G401 (cell line): ENCODE measurements at regions not wholly inside any gene's neighbourhood (a gene's known extent, or its start where the extent isn't known, plus 50 kb on each side); places are given as distances from the start of the nearest gene placed in this dataset.
"Not testable (repeated sequence)": the region's sequence is repeated elsewhere in the genome, so short reads cannot be mapped to it uniquely, and the experiment has no call there.

Experiments
- DNase-seq: peaks from one replicate; pipeline ENCODE4 v3.0.0-alpha.2; 2015; ENCODE audit warnings: low spot score
- in situ Hi-C: cut with HindIII; loops from 2 replicates; pipeline ENCODE4 v1.10.0; 2016; ENCODE audit warnings: low sequenced_read_pairs, mixed read lengths

GRCh38 chr1:76687307-76688175, 179.7 kb upstream of the ST6GALNAC5 start:
- in situ Hi-C loops: no loop called here
- no peak for DNase-seq

GRCh38 chr1:76690766-76691165, 176.5 kb upstream of the ST6GALNAC5 start:
- in situ Hi-C loops: no loop called here
- no peak for DNase-seq

GRCh38 chr1:76695535-76695934, 171.7 kb upstream of the ST6GALNAC5 start:
- no peak for DNase-seq
- in situ Hi-C loops: no loop called here

DNA sequence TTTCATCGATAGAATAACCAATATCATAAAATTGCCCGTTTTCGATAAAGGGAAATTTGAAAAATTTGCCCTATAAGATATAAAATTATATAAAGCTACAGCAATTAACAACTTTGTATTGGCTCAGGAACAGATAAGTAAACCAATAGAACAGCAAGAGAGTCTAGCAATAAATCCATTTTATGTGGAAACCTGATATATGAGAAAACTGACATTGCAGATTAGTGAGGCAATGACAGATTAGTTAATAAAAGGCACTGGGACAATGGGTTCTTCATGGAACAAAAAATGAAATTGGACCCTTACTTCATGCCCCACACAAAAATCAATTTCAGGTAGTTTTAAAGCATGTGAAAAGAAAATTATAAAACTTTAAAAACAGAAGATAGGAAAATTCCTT, 169.9 kb upstream of the ST6GALNAC5 start:
- no peak for DNase-seq
- in situ Hi-C loops: no loop called here

GRCh38 chr1:76699646-76700045, 167.6 kb upstream of the ST6GALNAC5 start:
- DNase-seq, in situ Hi-C loops: not testable (repeated sequence)

DNA sequence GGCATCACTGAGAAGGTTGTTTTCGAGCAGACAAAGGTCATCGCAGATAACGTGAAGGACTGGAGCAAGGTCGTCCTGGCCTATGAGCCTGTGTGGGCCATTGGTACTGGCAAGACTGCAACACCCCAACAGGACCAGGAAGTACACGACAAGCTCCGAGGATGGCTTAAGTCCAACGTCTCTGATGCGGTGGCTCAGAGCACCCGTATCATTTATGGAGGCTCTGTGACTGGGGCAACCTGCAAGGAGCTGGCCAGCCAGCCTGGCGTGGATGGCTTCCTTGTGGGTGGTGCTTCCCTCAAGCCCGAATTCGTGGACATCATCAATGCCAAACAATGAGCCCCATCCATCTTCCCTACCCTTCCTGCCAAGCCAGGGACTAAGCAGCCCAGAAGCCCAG, 167.1 kb upstream of the ST6GALNAC5 start:
- in situ Hi-C loops, DNase-seq: not testable (repeated sequence)

GRCh38 chr1:76705560-76705959, 161.7 kb upstream of the ST6GALNAC5 start:
- no peak for DNase-seq
- in situ Hi-C loops: no loop called here

DNA sequence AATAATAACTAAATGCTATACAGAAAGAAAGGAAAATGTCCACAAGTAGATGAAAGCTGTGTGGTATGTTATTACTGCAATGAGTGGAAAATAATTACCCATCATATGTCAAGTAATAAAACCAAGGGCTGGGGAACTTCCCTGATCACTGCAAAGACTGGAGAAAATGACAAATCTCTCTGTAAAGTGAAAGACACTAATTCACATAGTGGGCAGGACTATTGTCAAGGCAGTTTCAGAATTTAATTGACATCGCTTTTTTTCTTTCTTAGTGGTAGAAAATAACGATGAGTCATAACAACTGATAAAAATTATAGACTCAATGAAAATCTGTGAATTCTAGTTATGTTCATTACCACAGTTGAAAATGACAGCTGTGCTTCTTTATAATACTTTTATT, 153.7 kb upstream of the ST6GALNAC5 start:
- DNase-seq: no peak
- in situ Hi-C loops: no loop called here

- in situ Hi-C loops: no loop called here
- DNase-seq: no peak
These were observed 151.8 kb upstream of the ST6GALNAC5 start for GRCh38 chr1:76715474-76715873.

DNA sequence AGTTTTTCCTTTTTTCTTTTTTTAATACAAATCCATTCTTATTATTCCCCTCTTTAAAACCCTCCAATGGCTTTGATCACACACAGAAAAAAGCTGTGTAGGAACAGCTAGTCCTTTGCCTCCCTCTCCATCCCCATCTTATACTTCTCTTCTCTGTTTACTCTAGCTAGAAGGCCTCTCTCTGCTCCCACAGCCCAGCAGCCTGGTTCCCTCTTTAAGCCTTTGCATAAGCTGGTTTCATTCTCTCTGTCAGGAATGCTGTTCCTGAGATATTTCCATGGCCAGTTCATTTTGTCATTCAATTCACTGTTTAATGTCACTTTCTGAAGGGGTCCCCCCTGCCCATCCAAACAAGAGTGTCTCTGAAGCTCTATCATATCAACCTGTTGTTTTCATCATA, 143.3 kb upstream of the ST6GALNAC5 start:
- DNase-seq: no peak

DNA sequence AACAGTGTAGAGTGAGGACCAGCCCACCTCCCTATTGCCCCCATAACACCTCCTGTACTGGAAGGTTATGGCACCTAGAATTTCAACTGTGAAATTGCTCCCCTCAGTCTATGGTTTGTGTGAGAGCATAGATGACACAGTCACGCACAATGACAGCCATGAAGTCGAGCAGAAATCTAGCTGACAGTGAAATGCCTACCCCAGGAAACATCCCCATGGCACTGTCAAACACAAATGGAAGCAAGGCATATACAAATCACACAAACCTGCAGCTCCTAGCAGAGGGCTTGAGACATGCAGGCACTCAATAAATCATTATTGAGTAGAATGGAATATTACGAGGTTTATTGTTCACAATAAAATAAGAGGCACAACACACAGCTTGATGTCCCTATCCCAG, 142.5 kb upstream of the ST6GALNAC5 start:
- DNase-seq: no peak
- in situ Hi-C loops: no loop called here

More for the DNA sequence above, 143.3 kb upstream of the ST6GALNAC5 start:
- in situ Hi-C loops: no loop called here

DNA sequence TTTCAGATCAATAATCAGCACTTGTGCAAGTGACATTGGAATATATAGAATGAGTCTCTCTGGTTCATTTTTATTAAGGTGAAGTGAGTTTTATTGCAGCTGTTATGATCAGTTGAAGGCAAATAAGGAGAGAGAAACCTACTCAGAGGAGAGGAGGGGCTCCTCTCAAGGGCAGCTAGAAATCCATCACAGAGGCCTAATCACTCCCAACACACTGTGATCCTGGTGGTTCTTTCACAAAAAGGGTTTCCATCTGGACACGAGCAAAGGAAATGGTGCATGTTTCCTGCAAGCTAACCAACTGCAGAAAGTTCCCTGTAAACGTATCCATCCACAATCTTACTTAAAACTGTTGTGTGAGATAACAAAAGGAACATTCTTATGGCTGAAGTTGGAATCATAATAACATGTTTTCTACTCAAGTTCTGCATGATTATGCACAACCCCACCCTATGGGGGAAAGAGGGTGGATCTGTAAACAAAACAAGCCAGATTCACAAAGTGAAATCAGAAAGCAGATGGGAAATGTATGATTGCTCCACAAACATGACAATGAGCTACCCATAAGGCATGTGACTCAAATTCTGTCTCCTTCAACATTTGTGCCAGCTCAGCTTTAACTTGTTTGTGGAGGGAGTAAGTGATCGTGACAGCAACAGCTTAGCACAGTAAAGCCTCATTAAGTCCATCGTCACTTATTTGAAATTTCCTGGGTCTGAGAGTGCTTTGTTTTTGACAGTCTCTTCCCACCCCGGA, 141.2 kb upstream of the ST6GALNAC5 start:
- DNase-seq: no peak
- in situ Hi-C loops: no loop called here

GRCh38 chr1:76727520-76727919, 139.8 kb upstream of the ST6GALNAC5 start:
- in situ Hi-C loops: no loop called here
- DNase-seq: no peak

DNA sequence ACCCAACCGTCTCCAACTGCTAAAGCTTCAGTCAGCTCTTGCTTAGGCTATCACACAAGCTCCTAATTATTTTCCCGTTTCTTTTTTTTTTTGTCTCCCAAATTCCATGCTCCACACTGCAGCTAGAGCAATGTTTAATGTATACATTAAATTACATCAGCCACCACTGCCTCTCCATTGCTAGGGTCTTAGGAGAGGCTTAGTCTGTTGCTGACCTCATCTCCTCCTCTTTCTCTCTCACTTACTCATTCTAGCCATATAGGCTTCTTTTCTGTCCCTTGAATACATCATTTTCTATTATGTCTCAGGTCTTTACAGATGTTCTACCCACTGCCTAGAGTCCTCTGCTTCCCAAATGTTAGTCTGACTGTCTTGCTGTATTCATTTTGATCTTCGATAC, 138.1 kb upstream of the ST6GALNAC5 start:
- no peak for DNase-seq
- in situ Hi-C loops: no loop called here

- in situ Hi-C loops: no loop called here
- no peak for DNase-seq
These were observed 137.3 kb upstream of the ST6GALNAC5 start for GRCh38 chr1:76730027-76730426.

DNA sequence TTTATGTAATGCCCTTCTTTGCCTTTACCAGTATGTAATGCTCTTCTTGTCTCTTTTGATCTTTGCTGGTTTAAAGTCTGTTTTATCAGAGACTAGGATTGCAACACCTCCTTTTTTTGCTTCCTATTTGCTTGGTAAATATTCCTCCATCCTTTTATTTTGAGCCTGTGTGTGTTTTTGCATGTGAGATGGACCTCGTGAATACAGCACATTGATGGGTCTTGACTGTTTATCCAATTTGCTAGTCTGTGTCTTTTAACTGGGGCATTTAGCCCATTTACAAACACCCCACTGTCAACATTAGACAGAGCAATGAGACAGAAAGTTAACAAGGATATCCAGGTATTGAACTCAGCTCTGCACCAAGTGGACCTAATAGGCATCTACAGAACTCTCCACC, 128.9 kb upstream of the ST6GALNAC5 start:
- DNase-seq, in situ Hi-C loops: not testable (repeated sequence)

DNA sequence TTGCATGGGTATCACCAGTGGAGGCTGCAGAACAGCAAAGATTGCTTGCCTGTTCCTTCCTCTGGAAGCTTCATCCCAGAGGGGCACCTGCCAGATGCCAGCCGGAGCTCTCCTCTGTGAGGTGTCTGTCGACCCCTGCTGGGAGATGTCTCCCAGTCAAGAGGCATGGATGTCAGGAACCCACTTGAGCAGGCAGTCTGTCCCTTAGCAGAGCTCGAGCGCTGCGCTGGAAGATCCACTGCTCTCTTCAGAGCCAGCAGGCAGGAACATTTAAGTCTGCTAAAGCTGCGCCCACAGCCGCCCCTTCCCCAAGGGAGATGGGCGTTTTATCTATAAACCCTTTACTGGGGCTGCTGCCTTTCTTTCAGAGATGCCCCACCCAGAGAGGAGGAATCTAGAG, 126.3 kb upstream of the ST6GALNAC5 start:
- in situ Hi-C loops, DNase-seq: not testable (repeated sequence)

DNA sequence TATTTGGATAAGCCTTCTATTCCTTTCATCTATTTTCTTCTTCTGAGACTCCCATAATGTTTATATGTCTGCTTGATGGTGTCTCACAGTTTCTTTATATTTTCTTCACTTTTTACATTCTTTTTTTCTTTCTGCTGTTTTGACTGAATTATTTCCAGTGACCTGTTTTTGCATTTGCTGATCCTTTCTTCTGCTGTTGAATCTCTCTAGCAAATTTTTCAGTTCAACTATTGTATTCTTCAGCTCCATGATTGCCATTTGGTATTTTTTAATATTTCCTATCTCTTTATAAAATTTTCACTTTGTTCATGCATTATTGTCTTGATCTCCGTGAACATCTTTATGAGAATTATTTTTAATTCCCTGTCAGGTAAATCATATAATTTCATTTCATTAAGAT, 122.3 kb upstream of the ST6GALNAC5 start:
- in situ Hi-C loops: no loop called here
- no peak for DNase-seq

- in situ Hi-C loops: no loop called here
- no peak for DNase-seq
These were observed 121.1 kb upstream of the ST6GALNAC5 start for GRCh38 chr1:76746206-76746605.

- no peak for DNase-seq
- in situ Hi-C loops: no loop called here
These were observed 112.5 kb upstream of the ST6GALNAC5 start for GRCh38 chr1:76754730-76755129.
